ENCODE measurements at regions not wholly inside any gene's neighbourhood (a gene's known extent, or its start where the extent isn't known, plus 50 kb on each side); places are given as distances from the start of the nearest gene placed in this dataset.

- DNase-seq (ENCODE audit: low spot score), result peak; percentile 5
- TF ChIP-seq TAF1 (conservative IDR thresholded peaks at IDR 0.05), result no peak
- 78% methylated on average over 3 of the region's 3 CpGs for WGBS
- no peak overlapping the region for H3K27ac ChIP-seq (ENCODE audit: low read depth in 1 of 2, low read length in 2 of 2)
- peaks cover 2 to 8% (median 4%) of the 10 kb centered on the region in 4 donors for H3K9me3 ChIP-seq (ENCODE audit: control insufficient read depth in 4 of 4, low read length in 3 of 4)
- no peaks in the 10 kb centered on the region for H3K27me3 ChIP-seq (ENCODE audit: control insufficient read depth in 4 of 4, insufficient read depth in 4 of 4, low read length in 3 of 4)
- no peaks in the 10 kb centered on the region for H3K36me3 ChIP-seq (ENCODE audit: control insufficient read depth in 4 of 4, insufficient read depth in 3 of 4, low read depth in 1 of 4, low read length in 3 of 4)
- no peak overlapping the region for H3K9ac ChIP-seq (ENCODE audit: low read depth in 1 of 2, low read length in 2 of 2)
- H3K4me1 ChIP-seq (ENCODE audit: control insufficient read depth in 4 of 4, insufficient read depth in 4 of 4, low read length in 3 of 4), result no peaks in the 10 kb centered on the region
- H3K4me3 ChIP-seq (ENCODE audit: low read depth in 1 of 3, low read length in 3 of 3), result no peak overlapping the region
These were observed 429.9 kb downstream of the NPHP4 start for GRCh38 chr1:5562331-5562730.

- no peaks in the 10 kb centered on the region for H3K27me3 ChIP-seq (ENCODE audit: control insufficient read depth in 4 of 4, insufficient read depth in 4 of 4, low read length in 3 of 4)
- WGBS, result 72% methylated on average over 2 of the region's 2 CpGs
- DNase-seq (ENCODE audit: low spot score), result no peak
- H3K36me3 ChIP-seq (ENCODE audit: control insufficient read depth in 4 of 4, insufficient read depth in 3 of 4, low read depth in 1 of 4, low read length in 3 of 4), result no peaks in the 10 kb centered on the region
- H3K27ac ChIP-seq (ENCODE audit: low read depth in 1 of 2, low read length in 2 of 2), result no peak overlapping the region
- H3K4me1 ChIP-seq (ENCODE audit: control insufficient read depth in 4 of 4, insufficient read depth in 4 of 4, low read length in 3 of 4), result no peaks in the 10 kb centered on the region
- no peak overlapping the region for H3K4me3 ChIP-seq (ENCODE audit: low read depth in 1 of 3, low read length in 3 of 3)
- peaks cover 2 to 8% (median 4%) of the 10 kb centered on the region in 4 donors for H3K9me3 ChIP-seq (ENCODE audit: control insufficient read depth in 4 of 4, low read length in 3 of 4)
- TF ChIP-seq FOXA2 (IDR thresholded peaks at IDR 0.05), result no peak
- no peak for TF ChIP-seq HNF4A (conservative IDR thresholded peaks at IDR 0.05)
- no peak for TF ChIP-seq MAX (IDR thresholded peaks at IDR 0.05)
- TF ChIP-seq RAD21 (IDR thresholded peaks at IDR 0.05), result no peak
- TF ChIP-seq GABPA (IDR thresholded peaks at IDR 0.05 in 1 of 2, conservative IDR thresholded peaks at IDR 0.05 in 1 of 2), result no peak
- TF ChIP-seq ZBTB33 (IDR thresholded peaks at IDR 0.05), result no peak
- no peak for TF ChIP-seq FOXA1 (IDR thresholded peaks at IDR 0.05)
- TF ChIP-seq REST (IDR thresholded peaks at IDR 0.05), result no peak
- no peak for TF ChIP-seq RXRA (IDR thresholded peaks at IDR 0.05)
- TF ChIP-seq YY1 (IDR thresholded peaks at IDR 0.05), result no peak
- no peak for TF ChIP-seq CTCF (IDR thresholded peaks at IDR 0.05; ENCODE audit: low read depth, low read length, missing input control)
- TF ChIP-seq ATF3 (IDR thresholded peaks at IDR 0.05), result no peak
- TF ChIP-seq EGR1 (IDR thresholded peaks at IDR 0.05; ENCODE audit: low read depth in 2 of 2), result no peak
- TF ChIP-seq JUND (IDR thresholded peaks at IDR 0.05), result no peak
- TF ChIP-seq SP1 (IDR thresholded peaks at IDR 0.05), result no peak
- no peak for TF ChIP-seq HNF4G (IDR thresholded peaks at IDR 0.05)
- no peak for TF ChIP-seq TAF1 (conservative IDR thresholded peaks at IDR 0.05)
- no peak for TF ChIP-seq NR2F2 (IDR thresholded peaks at IDR 0.05)
- H3K9ac ChIP-seq (ENCODE audit: low read depth in 1 of 2, low read length in 2 of 2), result no peak overlapping the region
These were observed 433.1 kb downstream of the NPHP4 start for GRCh38 chr1:5559078-5559477.
